DMS53 (cell line): ENCODE measurements at regions not wholly inside any gene's neighbourhood (a gene's known extent, or its start where the extent isn't known, plus 50 kb on each side); places are given as distances from the start of the nearest gene placed in this dataset.
"Not testable (repeated sequence)": the region's sequence is repeated elsewhere in the genome, so short reads cannot be mapped to it uniquely, and the experiment has no call there.

ENCODE experiments used
- DNase-seq: peaks from one replicate; lab custom pipeline; 2025; lab: John Stamatoyannopoulos, UW

GRCh38 chr12:125311050-125311449 is 245.8 kb downstream of the AACS start:
- no peak for DNase-seq

DNA sequence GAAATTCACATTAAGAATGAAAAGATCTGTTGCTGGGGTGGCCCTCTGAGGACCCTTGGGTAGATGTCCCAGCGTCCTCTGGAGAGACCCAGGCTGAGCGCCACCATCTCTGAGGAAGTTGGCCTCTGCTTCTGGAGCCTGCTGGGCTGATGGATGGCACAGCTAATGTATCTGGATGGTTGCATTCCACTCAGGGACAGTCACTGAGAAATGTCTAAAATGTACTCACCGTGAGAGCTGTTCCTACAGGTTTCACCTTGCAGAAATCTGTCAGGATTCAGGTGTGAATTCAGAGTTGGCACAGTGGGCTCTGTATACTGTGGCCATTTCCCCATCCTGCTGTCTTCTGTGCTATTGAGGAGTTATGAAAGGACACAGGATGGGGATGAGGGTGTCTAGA is 247.2 kb downstream of the AACS start:
- DNase-seq = no peak

GRCh38 chr12:125314051-125314755 is 249.0 kb downstream of the AACS start:
- DNase-seq = no peak

DNA sequence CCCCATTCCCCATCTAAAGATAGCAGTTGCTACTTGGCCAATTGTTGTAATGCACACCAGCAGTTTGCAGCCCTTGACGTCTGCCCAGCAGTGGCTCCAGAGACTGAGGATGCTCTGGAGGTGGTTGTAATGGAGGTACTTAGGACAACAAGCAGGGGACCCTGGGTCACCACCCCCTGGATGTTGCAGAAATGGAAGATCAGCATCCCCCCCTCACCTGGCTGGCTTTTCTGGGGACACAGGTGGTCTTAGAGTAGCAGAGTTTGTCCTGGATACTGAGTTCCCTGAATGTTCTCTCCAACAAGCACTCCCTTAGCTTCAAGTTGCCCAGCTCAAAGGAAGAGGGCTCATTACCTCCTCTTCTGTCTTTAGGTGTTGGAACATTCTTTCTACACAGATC is 250.5 kb downstream of the AACS start:
- no peak for DNase-seq

DNA sequence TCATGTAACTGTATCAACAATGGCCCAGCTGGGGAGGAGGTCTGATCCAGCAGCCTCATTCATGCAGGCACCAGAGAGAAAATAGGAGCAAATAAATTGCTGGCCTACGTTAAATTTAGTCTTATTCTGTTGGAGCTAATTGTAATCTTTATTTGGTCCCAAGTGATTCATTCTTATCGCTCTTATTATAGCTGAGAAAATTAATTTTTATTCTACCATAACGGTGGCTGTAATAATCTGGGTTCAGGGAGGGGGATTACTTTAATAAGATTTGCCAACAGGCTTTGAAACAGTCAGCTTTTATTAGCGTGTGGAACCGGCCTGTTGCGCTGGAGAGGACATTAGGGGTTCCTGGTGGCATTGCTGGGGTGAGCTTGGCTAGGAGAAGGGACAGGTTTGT is 254.9 kb downstream of the AACS start:
- DNase-seq = no peak

GRCh38 chr12:125324861-125325490 is 259.7 kb downstream of the AACS start:
- no peak for DNase-seq

DNA sequence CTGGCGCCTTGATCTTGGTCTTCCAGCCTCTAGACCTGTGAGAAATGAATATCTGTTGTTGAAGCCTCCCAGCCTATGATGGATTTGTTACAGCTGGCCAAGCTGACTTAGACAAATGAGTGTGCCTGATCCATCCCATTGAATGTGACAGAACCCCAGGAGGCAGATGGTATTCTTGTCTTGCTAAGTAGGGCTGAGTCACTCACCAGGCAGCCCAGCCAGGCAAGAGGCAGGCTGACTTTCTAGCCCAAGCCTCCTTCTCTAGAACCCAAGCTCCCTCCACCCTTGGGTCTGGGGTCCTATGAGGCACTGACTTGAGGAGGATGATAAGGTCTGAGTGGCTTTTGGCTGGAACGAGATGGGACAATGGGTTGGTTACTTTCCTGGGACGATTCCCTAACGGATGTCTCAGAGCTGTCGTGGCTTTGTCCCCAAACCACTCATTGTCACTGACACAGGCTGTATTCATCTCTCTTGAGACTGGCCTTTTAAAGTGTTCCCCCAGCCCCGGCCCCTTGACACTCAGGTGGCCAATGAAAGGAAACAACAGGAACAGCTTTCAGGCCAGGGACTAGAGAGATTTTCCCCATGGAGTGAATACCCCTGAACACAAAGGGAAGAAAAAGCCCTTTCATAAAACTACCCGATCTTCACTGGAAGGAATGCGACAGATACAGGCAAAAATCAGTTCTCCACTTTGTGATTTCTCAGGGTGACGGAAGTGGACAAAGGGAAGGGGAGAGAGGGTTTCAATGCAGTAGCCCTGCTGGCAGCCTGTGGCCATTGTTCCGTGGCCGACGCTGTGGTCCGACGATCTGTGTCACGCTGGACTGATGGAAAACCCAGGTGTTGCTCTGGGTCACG is 264.2 kb downstream of the AACS start:
- no peak for DNase-seq

DNA sequence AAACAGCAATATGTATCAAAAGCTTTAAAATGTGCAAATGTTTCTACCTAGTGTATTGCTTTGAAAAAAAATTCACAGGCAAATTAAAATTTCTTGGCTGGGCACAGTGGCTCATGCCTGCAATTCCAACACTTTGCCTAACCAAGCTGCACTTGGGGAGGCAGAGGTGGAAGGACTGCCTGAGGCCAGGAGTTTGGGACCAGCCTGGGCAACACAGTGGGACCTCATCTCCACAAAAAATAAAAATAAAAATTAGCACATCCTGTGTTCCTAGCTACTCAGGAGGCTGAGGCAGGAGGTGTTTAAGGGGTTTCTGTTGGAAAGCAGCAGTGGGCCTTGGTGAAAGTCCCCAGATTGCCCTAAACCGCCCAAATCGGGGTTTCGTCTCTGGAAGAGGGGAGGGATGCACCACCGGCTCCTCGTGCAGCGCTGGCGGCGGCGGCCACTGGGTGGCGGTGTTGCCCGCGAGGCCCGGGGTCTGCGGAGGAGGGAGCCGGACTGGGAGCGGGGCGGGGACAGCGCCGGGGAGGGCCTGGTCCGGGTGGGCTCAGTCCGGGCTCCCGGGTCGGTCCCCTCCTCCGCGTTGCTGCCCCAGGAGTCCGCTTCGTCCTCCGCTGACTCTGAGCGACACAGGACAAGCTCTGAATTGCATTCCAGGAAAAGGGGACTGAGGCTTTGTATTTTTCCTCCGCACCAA is 265.6 kb downstream of the AACS start:
- DNase-seq = peak; percentile 23

DNA sequence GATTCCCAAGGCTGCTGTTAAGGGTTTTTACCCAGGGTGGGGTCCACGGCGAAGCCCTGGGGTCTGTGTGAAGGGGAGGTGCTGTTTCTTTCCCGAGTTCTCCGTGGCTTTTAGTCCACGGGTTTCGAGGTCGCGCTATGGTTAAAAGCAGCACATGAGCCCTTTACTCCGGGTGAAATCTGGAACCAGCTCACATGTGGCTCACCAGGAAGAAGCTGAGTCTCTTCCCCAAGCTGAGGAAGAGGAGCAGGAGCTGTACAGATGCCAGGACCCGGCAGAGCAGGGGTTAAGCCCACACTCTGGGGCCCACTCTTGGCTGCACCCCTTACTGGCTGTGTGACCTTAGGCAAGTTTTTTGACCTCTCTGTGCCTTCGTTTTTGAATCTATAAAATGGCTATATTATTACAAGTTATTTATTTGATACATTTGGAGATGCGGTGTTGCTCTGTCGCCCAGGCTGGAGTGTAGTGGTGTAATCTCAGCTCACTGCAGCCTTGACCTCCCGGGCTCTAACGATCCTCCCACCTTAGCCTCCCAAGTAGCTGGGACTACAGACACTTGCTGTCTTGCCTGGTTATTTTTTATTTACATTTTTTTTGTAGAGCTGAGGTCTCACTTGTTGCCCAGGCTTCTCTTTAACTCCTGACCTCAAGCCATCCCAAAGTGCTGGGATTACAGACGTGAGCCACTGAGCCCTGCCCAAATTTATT is 266.3 kb downstream of the AACS start:
- DNase-seq = no peak

- DNase-seq = no peak
Observed at GRCh38 chr12:125332900-125333299, 267.7 kb downstream of the AACS start.

DNA sequence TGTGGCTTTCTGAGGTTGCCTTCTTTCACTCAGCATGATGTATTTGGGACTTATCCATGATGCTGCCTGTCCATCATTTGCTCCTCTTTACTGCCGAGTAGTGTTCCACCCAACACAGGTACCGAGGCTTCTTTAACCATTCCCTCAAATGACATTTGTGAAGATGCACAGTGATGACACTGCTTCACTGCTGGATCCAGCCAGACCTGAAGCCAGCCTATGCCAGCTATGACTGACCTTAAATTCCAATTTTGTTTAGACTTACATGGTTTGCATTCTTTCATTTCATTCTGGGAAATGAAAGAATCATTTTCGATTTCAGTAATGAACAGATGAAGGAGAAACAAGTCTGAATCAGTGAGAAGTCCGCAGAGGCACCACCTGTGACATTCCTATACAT is 271.0 kb downstream of the AACS start:
- no peak for DNase-seq

DNA sequence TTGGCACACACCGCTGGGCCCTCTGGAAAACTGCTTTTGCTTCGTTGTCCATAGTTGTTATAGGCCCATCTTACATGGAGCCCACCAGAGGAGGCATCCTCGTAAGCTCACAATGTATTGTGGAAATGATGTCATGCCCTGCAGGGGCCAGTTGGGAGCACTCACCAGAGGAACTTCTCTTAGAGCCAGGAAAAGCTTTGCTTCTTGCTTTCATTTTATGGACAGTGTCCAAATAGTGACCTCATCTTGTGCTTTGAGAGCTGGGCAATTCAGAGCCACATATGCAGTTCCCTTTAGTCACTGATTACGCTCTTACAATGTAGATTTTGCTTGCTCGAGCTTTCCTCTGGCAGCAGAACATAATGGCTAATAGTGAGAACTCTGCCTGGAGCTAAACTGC is 275.6 kb downstream of the AACS start:
- DNase-seq = peak; percentile 25

DNA sequence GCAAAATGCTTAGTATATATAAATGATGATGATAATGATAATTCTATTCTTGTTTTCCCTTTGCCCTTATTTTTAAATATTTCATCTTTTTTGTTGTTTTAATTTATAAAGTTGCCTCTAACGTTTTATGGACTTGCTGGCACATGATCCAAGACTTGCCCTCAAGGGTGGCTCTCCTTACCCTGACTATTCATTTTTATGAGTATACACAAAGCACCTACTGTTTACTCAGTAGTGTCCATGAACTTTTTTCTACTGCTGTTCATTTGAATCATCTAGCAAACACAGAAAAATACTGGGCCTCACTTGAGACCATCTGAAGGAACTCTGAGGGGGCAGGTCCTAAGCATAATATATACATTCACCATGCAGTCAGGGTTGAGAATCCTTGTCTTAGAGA is 276.2 kb downstream of the AACS start:
- no peak for DNase-seq

DNA sequence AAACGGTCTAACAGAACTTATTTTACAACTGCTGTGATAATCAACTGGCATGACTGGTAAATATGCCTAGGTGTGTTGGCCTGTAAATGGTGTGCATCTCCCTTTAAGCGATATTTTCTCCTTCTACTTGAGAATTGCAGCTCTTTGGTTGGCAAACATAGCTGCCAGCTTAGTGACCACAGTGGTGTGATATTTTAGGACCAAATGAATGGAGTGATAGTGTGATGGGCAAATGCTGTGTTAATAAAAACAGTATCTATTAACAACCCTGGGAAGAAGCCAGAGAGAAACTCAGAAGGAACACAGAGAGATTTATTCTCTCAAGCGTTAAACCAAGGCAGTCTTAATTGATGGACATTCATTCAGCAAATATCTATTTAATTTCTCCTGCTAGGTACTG is 278.4 kb downstream of the AACS start:
- no peak for DNase-seq

GRCh38 chr12:125346362-125346761 is 281.1 kb downstream of the AACS start:
- DNase-seq = peak; percentile 9

- peak; percentile 7 for DNase-seq
Observed at GRCh38 chr12:125351788-125352187, 286.6 kb downstream of the AACS start.

DNA sequence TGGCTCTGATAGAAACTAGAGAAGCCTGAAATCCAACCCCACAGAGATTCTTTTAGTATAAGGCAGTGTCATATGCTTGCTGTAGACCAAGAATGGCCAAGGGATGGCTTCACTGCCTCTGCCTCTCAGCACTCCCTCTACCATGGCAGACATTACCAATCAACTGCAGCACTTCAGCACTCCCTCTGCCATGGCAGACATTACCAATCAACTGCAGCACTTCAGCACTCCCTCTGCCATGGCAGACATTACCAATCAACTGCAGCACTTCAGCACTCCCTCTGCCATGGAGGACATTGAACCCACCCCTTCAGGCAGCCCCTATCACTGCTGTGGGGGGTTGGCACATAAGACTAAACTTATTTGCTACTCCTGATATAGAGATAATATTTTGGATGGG is 287.8 kb downstream of the AACS start:
- not testable (repeated sequence) for DNase-seq

DNA sequence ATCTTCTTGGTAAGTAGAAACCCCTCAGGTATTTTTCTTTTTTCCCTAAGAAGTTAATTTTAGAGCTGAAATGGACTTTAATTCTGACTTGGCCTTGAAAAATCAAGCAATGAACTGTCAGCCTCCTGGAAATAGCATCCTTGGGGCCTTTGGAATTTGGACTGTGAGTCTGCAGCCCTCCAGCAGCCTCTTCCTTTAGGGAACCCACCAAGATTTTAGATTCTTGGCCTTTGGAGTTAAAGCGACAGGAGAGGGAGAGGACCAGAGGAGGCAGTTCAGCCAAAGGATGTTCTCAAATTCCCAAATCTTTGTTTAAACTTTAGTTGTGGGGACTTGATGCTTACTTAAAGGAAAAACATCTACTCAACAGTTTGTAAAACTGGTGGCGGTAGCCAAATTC is 288.6 kb downstream of the AACS start:
- no peak for DNase-seq

GRCh38 chr12:125355614-125356013 is 290.4 kb downstream of the AACS start:
- no peak for DNase-seq

GRCh38 chr12:125356111-125356510 is 290.9 kb downstream of the AACS start:
- DNase-seq = no peak

DNA sequence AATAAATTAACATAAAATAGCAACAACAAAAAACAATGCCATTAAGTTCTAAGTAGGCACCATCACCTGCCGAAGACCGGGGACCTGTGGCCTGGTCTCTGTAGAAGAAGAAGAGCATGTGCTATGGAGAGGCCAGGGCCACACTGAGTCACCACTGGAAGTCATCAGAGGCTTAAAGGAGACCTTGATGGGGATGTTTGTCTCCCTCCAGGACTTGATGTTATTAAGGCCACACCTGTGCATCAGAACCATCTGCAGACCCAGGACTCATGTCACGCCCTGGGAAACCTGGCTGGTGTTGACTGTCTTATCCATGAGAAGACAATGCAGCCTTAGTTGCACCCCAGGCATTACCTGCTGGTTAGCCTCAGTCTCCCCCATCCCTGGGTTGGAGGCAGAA is 292.3 kb downstream of the AACS start:
- DNase-seq = no peak

GRCh38 chr12:125360540-125360939 is 295.3 kb downstream of the AACS start:
- no peak for DNase-seq
